HL-60 (cell line): ENCODE measurements at regions not wholly inside any gene's neighbourhood (a gene's known extent, or its start where the extent isn't known, plus 50 kb on each side); places are given as distances from the start of the nearest gene placed in this dataset.

Experiments
- DNase-seq, 2 experiments: peaks; one replicate each; pipeline ENCODE4 v3.0.0-alpha.2; 2010 to 2020; ENCODE audit warnings: low read depth in 1 of 2, low spot score in 1 of 2
- H3K27ac ChIP-seq: fragments of 250-450 bp; sonication (Bioruptor Pico); replicated peaks from 2 replicates; pipeline ENCODE4 v1.5.1; 2020; ENCODE audit warnings: mild to moderate bottlenecking, moderate library complexity
- H3K27me3 ChIP-seq: fragments of 250-450 bp; sonication (Bioruptor Pico); 2 replicates; pipeline ENCODE4 v1.5.1; 2021; ENCODE audit warnings: mild to moderate bottlenecking, moderate library complexity; ENCODE audit not compliant: insufficient read depth, poor library complexity, severe bottlenecking
- H3K4me3 ChIP-seq: replicated peaks from 2 replicates; pipeline ENCODE4 v1.5.1; 2011; ENCODE audit warnings: mild to moderate bottlenecking, control low read depth, low read length; ENCODE audit not compliant: insufficient read depth
- CTCF ChIP-seq: IDR thresholded peaks from one replicate; pipeline ENCODE4 v1.5.1; 2011; ENCODE audit warnings: low read length, control low read depth, inconsistent platforms; ENCODE audit not compliant: insufficient read depth
- GABPA ChIP-seq: IDR thresholded peaks from 2 replicates; pipeline ENCODE4 v1.6.1; 2012; ENCODE audit warnings: low read depth
- POLR2AphosphoS5 ChIP-seq: IDR thresholded peaks from 2 replicates; pipeline ENCODE4 v1.6.1; 2012; ENCODE audit warnings: low read depth
- REST ChIP-seq: IDR thresholded peaks from 2 replicates; pipeline ENCODE4 v1.6.1; 2012; ENCODE audit warnings: low read depth; ENCODE audit not compliant: insufficient replicate concordance
- SPI1 ChIP-seq: IDR thresholded peaks from 2 replicates; pipeline ENCODE4 v1.6.1; 2012; ENCODE audit warnings: low read depth, mild to moderate bottlenecking, borderline replicate concordance

GRCh38 chr7:54843841-54844355 lies 84.9 kb upstream of the SEC61G start:
- Histone ChIP-seq H3K4me3 (no peak overlapping the region), H3K27me3 (no peaks in the 10 kb centered on the region), H3K27ac (no peak overlapping the region)
- DNase-seq = no peak
- TF ChIP-seq GABPA (no peak), POLR2AphosphoS5 (no peak), SPI1 (no peak), CTCF (no peak), REST (no peak)

GRCh38 chr7:54846273-54846672 lies 87.3 kb upstream of the SEC61G start:
- no peak overlapping the region for H3K27ac ChIP-seq
- no peak for DNase-seq

GRCh38 chr7:54847921-54848320 lies 88.9 kb upstream of the SEC61G start:
- DNase-seq = no peak
- H3K4me3 ChIP-seq = no peak overlapping the region
- no peaks in the 10 kb centered on the region for H3K27me3 ChIP-seq
- H3K27ac ChIP-seq = no peak overlapping the region
- TF ChIP-seq SPI1 = no peak
- TF ChIP-seq POLR2AphosphoS5 = no peak
- TF ChIP-seq GABPA = no peak
- TF ChIP-seq CTCF = no peak
- TF ChIP-seq REST = no peak

More at GRCh38 chr7:54846273-54846672, 87.3 kb upstream of the SEC61G start:
- Histone ChIP-seq H3K27me3 (no peaks in the 10 kb centered on the region), H3K4me3 (no peak overlapping the region)
- no peak for TF ChIP-seq SPI1
- no peak for TF ChIP-seq GABPA
- no peak for TF ChIP-seq REST
- TF ChIP-seq POLR2AphosphoS5 = no peak
- TF ChIP-seq CTCF = no peak
